A673 (cell line): ENCODE measurements at regions not wholly inside any gene's neighbourhood (a gene's known extent, or its start where the extent isn't known, plus 50 kb on each side); places are given as distances from the start of the nearest gene placed in this dataset.

Source experiments
- BruUV-seq: library from RNA; stranded (reverse); fragments of 400-500 nt; replicated peaks from 2 replicates; lab custom pipeline; 2021; lab: Mats Ljungman, UMichigan
- CTCF ChIA-PET: fragments of 300-600 bp; sonication (Branson Sonifier 250); formaldehyde crosslinking; loops from one replicate; lab custom pipeline; 2022; ENCODE audit warnings: antibody characterized with exemption; lab: Charles Lee
- POLR2A ChIA-PET: fragments of 300-600 bp; sonication (Branson Sonifier 250); formaldehyde crosslinking; loops from one replicate; lab custom pipeline; 2022; ENCODE audit warnings: antibody characterized with exemption; ENCODE audit not compliant: low non-redundant PET; lab: Charles Lee
- DNase-seq: peaks from one replicate; pipeline ENCODE4 v3.0.0-alpha.2; 2015; ENCODE audit warnings: low spot score
- H3K27ac ChIP-seq: fragments of 200-600 bp; sonication (generic); 2 replicates; pipeline ENCODE4 v1.5.1; 2016; ENCODE audit warnings: mixed run types, low read depth, mild to moderate bottlenecking, mixed read lengths, antibody characterized with exemption, low read length; ENCODE audit not compliant: poor library complexity, severe bottlenecking
- H3K27me3 ChIP-seq: fragments of 200-600 bp; sonication (generic); replicated peaks from 2 replicates; pipeline ENCODE4 v1.6.1; 2017; ENCODE audit warnings: mixed run types, low read depth, mild to moderate bottlenecking, mixed read lengths, antibody characterized with exemption, low read length; ENCODE audit not compliant: insufficient read depth, poor library complexity
- H3K36me3 ChIP-seq: fragments of 200-600 bp; sonication (generic); 2 replicates; pipeline ENCODE4 v1.6.1; 2016; ENCODE audit warnings: mixed run types, mild to moderate bottlenecking, mixed read lengths, antibody characterized with exemption, low read length; ENCODE audit not compliant: insufficient read depth, poor library complexity, severe bottlenecking
- H3K4me1 ChIP-seq: fragments of 200-600 bp; sonication (generic); 2 replicates; pipeline ENCODE4 v1.6.1; 2017; ENCODE audit warnings: mixed run types, mild to moderate bottlenecking, mixed read lengths, antibody characterized with exemption, low read length; ENCODE audit not compliant: insufficient read depth, poor library complexity, severe bottlenecking
- H3K4me3 ChIP-seq: fragments of 200-600 bp; sonication (generic); 2 replicates; pipeline ENCODE4 v1.5.1; 2016; ENCODE audit warnings: low read depth, mixed run types, mild to moderate bottlenecking, mixed read lengths, low read length; ENCODE audit not compliant: poor library complexity, severe bottlenecking
- H3K9me3 ChIP-seq: fragments of 200-600 bp; sonication (generic); 2 replicates; pipeline ENCODE4 v1.6.1; 2016; ENCODE audit warnings: mixed run types, low read depth, mild to moderate bottlenecking, mixed read lengths, antibody characterized with exemption, low read length; ENCODE audit not compliant: poor library complexity, severe bottlenecking
- EZH2 ChIP-seq: fragments of 200-600 bp; sonication (generic); IDR thresholded peaks from 2 replicates; pipeline ENCODE4 v1.6.1; 2017; ENCODE audit warnings: borderline replicate concordance, low read depth, mild to moderate bottlenecking, mixed read lengths, antibody characterized with exemption, low read length; ENCODE audit not compliant: poor library complexity, severe bottlenecking
- intact Hi-C: fragments of 100-400 bp; cut with micrococcal nuclease; formaldehyde crosslinking; loops from one replicate; pipeline ENCODE4 v1.10.0; 2022; ENCODE audit not compliant: unreplicated experiment
- TF ChIP-seq, protein P1 (sequence below): fragments of 300-800, 200-600 bp; sonication (generic); conservative IDR thresholded peaks from 2 replicates; pipeline ENCODE4 v1.5.1; 2017; ENCODE audit warnings: low read depth, mild to moderate bottlenecking, antibody characterized with exemption, low read length, moderate library complexity, mixed read lengths

DNA sequence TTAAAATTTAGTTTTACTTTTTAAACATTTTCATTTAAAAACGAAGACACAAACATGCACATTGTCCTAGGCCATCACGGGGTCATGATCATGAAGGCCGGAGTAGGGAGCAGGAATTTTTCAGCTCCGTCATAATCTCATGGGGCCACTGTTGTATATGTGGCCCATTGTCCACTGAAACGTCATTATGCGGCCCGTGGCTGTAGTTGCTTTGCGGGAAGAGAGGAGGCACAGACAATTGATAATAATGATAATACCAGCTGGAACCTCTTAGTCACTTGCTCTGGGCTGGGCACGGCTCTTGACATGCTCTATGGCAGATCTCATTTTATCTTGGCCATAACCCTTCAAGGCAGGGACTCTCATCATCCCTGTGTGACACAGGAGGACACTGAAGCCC, 56.5 kb upstream of the FNDC1 start:
- Histone ChIP-seq H3K27me3 (no peaks in the 10 kb centered on the region), H3K4me1 (no peaks in the 10 kb centered on the region), H3K4me3 (no peak overlapping the region), H3K9me3 (no peaks in the 10 kb centered on the region), H3K27ac (no peak overlapping the region), H3K36me3 (no peaks in the 10 kb centered on the region)
- intact Hi-C loops, result no loop called here
- ChIA-PET CTCF (interaction anchor here (0.9 kb wide), 1 partner anchor 22 kb away, joined by 3 read pairs; no protein-coding TSS in a partner anchor), POLR2A (no interaction called here)
- TF ChIP-seq, protein P1, sequence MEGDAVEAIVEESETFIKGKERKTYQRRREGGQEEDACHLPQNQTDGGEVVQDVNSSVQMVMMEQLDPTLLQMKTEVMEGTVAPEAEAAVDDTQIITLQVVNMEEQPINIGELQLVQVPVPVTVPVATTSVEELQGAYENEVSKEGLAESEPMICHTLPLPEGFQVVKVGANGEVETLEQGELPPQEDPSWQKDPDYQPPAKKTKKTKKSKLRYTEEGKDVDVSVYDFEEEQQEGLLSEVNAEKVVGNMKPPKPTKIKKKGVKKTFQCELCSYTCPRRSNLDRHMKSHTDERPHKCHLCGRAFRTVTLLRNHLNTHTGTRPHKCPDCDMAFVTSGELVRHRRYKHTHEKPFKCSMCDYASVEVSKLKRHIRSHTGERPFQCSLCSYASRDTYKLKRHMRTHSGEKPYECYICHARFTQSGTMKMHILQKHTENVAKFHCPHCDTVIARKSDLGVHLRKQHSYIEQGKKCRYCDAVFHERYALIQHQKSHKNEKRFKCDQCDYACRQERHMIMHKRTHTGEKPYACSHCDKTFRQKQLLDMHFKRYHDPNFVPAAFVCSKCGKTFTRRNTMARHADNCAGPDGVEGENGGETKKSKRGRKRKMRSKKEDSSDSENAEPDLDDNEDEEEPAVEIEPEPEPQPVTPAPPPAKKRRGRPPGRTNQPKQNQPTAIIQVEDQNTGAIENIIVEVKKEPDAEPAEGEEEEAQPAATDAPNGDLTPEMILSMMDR, result no peak
- TF ChIP-seq EZH2, result no peak
- DNase-seq, result no peak
- BruUV-seq, result no TSS peak

DNA sequence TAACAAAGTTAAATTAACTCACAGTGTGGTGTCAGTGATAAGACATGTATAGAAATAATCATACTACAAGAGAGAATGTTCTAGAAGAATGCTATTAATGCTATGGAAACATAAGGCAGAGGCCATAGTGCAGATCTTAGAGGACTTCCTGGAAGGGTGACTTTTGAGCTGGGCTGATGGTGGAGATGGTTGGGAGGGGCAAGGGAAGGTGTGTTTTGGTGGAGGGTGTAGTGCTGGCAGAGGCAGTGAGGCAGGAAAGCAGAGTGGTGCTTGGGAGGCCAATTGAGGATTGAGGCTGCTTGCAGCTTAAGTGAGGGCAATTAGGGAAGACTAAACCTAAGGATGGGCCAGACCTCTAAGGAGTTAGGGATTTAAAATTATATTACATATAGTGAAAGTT, 58.5 kb upstream of the FNDC1 start:
- BruUV-seq, result no TSS peak
- no peaks in the 10 kb centered on the region for H3K9me3 ChIP-seq
- no peak for DNase-seq
- no peaks in the 10 kb centered on the region for H3K36me3 ChIP-seq
- no peaks in the 10 kb centered on the region for H3K4me1 ChIP-seq
- ChIA-PET CTCF (interaction anchor here (0.6 kb wide), 1 partner anchor 1127 kb away, joined by 3 read pairs; no protein-coding TSS in a partner anchor), POLR2A (no interaction called here)
- intact Hi-C loops, result no loop called here
- H3K4me3 ChIP-seq, result no peak overlapping the region
- no peak overlapping the region for H3K27ac ChIP-seq
- H3K27me3 ChIP-seq, result no peaks in the 10 kb centered on the region
- TF ChIP-seq, protein P1, result no peak
- no peak for TF ChIP-seq EZH2

DNA sequence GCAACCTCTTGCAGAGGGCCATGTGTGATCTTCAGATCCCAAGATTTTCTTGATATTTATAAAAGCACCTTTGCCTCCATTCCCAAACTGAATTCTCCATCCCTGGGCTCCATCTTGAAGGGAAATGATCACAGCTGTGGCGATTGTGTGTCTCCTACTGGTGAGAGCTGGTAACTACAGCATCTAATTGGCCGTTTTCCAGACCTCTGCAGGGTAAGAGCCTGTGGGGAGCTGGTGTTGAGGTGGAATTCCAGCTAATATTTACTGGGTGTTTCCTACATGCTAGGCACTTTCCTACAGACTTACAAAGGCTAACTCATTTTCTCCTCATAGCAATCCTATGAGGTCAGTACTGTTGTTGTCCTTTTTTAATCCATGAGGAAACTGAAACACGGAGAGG, 59.2 kb upstream of the FNDC1 start:
- BruUV-seq, result no TSS peak
- intact Hi-C loops, result no loop called here
- Histone ChIP-seq H3K36me3 (no peaks in the 10 kb centered on the region), H3K4me3 (no peak overlapping the region), H3K9me3 (no peaks in the 10 kb centered on the region), H3K27ac (no peak overlapping the region), H3K27me3 (no peaks in the 10 kb centered on the region), H3K4me1 (no peaks in the 10 kb centered on the region)
- TF ChIP-seq, protein P1, result peak; percentile 77
- TF ChIP-seq EZH2, result no peak
- CTCF ChIA-PET, result interaction anchor here (1.1 kb wide), 2 partner anchors 66 to 101 kb away, joined by 4 read pairs; no protein-coding TSS in a partner anchor
- peak; percentile 77 for DNase-seq
- POLR2A ChIA-PET, result no interaction called here
